Erythroblast (primary cell): ENCODE measurements at regions not wholly inside any gene's neighbourhood (a gene's known extent, or its start where the extent isn't known, plus 50 kb on each side); places are given as distances from the start of the nearest gene placed in this dataset.

Source experiments
- DNase-seq, 2 experiments: peaks; one replicate each; lab custom pipeline; 2025; lab: John Stamatoyannopoulos, UW
- GATA1 ChIP-seq: IDR thresholded peaks from 2 replicates; pipeline ENCODE4 v1.6.1; 2011; ENCODE audit warnings: low read depth, mild to moderate bottlenecking, control low read depth, low read length, moderate library complexity
- POLR2A ChIP-seq: IDR thresholded peaks from 2 replicates; pipeline ENCODE4 v1.6.1; 2011; ENCODE audit warnings: mild to moderate bottlenecking, low read length

- no peak for TF ChIP-seq POLR2A
- TF ChIP-seq GATA1 = no peak
- no peak for DNase-seq
Observed at GRCh38 chr1:14117700-14118099, 417.7 kb downstream of the PRDM2 start.

DNA sequence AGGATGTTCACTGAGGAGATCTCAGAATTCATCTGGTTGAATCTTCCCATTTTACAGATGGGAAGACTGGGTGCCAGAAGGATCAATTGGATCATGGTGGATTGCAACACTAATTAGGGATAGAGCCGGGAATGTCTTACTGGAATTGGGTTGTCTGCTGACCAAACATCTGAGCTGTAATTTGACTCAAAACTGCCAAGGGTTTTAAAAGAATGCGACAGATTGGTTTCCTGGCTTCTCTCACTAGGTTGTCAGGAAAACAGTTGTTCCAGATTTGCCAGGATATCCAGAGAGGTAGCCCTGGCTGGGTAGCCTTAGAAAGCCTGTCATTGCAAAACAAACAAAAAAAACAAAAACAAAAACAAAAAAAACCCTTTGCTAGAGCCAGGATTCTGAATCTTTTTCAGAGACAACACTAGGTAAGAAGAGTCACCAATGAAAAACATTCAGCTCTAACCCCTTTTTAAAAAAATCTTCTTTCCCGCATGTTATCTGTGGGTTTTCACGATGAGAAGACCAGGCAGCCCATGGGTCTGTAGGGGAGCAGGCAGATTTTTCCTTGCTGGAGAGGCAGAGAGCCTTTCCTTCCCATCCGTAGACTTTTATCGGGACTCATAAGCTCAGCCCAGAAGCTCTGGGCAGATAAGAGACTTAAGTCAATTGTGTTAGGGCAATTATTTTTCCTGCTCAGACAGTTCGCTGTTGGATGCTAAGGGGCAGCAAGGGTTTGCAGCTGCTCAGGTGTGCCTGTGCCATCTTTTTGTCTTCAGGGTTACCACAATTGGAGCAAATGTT lies 418.9 kb downstream of the PRDM2 start:
- TF ChIP-seq POLR2A = no peak
- no peak for TF ChIP-seq GATA1

DNA sequence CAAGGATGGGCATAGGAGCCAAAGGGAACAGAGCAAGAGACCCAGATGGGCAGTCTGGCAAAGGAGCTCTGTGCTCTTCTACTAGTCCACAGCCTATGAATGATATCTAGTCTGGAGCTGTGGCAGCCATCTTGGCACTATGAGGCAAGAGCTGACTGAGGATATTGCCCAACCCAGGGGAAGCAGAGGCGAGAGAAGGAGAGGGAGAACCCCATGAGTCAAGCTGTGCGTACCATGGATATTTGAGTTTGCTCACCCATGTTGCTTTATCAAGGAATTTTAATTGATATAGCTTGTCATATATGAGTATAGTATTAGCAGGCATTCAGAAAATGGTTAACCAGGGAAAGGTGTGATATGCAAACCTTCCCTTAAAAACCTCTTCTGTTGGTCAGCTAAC lies 420.9 kb downstream of the PRDM2 start:
- TF ChIP-seq GATA1 (no peak), POLR2A (no peak)
- no peak for DNase-seq

More for the DNA sequence above, 418.9 kb downstream of the PRDM2 start:
- DNase-seq = no peak

DNA sequence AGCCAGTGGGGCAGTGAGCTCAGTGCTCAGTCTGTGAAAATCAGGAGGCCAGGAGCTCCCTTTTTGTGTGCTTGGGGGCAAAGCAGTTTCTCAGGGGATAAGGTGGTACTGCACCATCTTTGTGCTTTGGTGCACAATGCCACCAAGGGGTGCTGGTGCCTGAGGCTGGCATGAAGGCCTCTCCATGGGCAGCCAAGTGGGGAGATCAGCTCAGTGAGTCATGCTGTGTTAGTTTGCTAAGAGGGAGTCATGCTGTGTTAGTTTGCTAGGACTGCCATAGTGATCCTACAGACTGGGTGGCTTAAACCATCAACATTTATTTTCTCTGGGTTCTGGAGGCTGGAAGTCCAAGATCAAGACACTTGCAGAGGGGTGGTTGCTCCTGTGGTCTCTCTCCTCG lies 428.1 kb downstream of the PRDM2 start:
- no peak for DNase-seq
- TF ChIP-seq GATA1 (no peak), POLR2A (no peak)

GRCh38 chr1:14129009-14129408 lies 429.0 kb downstream of the PRDM2 start:
- TF ChIP-seq POLR2A (no peak), GATA1 (no peak)
- no peak for DNase-seq

GRCh38 chr1:14135070-14135469 lies 435.1 kb downstream of the PRDM2 start:
- DNase-seq = no peak
- TF ChIP-seq GATA1 (no peak), POLR2A (no peak)

GRCh38 chr1:14136152-14136763 lies 436.3 kb downstream of the PRDM2 start:
- no peak for TF ChIP-seq GATA1
- TF ChIP-seq POLR2A = no peak
- DNase-seq = no peak

- TF ChIP-seq GATA1 = no peak
- no peak for TF ChIP-seq POLR2A
- no peak for DNase-seq
Observed at GRCh38 chr1:14136881-14137280, 436.9 kb downstream of the PRDM2 start.

- DNase-seq = no peak
- TF ChIP-seq GATA1 (no peak), POLR2A (no peak)
Observed at GRCh38 chr1:14137411-14138134, 437.6 kb downstream of the PRDM2 start.

- TF ChIP-seq POLR2A = no peak
- no peak for TF ChIP-seq GATA1
- DNase-seq = no peak
Observed at GRCh38 chr1:14138135-14138506, 438.1 kb downstream of the PRDM2 start.

- DNase-seq = no peak
- TF ChIP-seq POLR2A (no peak), GATA1 (no peak)
Observed at GRCh38 chr1:14138687-14139086, 438.7 kb downstream of the PRDM2 start.

DNA sequence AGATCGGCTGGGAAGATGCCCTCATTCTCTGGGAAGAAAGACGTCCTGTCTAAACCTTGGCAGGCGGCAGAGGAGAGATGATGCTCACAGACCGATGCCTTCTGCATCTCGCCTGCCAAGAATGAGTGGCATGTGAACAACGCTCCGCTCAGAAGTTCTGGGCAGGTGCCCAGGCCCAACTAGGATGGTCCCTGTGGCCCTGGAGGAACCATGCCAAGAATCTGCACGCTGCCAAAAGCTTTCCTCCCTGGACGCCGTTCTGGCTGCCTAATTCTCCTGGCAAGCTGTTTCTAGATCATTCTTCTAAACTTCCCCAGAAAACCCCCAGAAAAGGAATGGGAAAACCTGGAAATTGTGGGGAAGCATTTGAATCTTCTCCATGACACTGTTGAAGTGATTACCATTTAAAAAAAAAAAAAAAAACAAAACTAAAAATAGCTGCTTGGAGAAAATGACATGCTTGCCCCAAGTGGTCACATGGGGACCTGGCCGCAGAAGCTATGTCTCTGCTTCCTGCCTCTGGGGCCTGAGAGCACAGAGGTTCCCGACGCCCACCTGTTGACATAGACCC lies 440.9 kb downstream of the PRDM2 start:
- TF ChIP-seq POLR2A = no peak
- no peak for TF ChIP-seq GATA1
- DNase-seq = no peak

- DNase-seq = no peak
- no peak for TF ChIP-seq GATA1
- TF ChIP-seq POLR2A = no peak
Observed at GRCh38 chr1:14141656-14142055, 441.7 kb downstream of the PRDM2 start.
